GM12801 (cell line): ENCODE measurements at regions not wholly inside any gene's neighbourhood (a gene's known extent, or its start where the extent isn't known, plus 50 kb on each side); places are given as distances from the start of the nearest gene placed in this dataset.

Experiments
- CTCF ChIP-seq: IDR thresholded peaks from one replicate; pipeline ENCODE4 v1.5.1; 2011; ENCODE audit warnings: control low read depth; ENCODE audit not compliant: insufficient read length; ENCODE audit errors: extremely low read depth

GRCh38 chr11:19661827-19662226, 50.8 kb upstream of the NAV2 start:
- no peak for TF ChIP-seq CTCF

- TF ChIP-seq CTCF: no peak
Measured at GRCh38 chr11:19660076-19660475, 52.6 kb upstream of the NAV2 start.

GRCh38 chr11:19659529-19659928, 53.1 kb upstream of the NAV2 start:
- TF ChIP-seq CTCF: no peak

- no peak for TF ChIP-seq CTCF
Measured at GRCh38 chr11:19658344-19658743, 54.3 kb upstream of the NAV2 start.

- TF ChIP-seq CTCF: no peak
Measured at GRCh38 chr11:19656140-19656541, 56.5 kb upstream of the NAV2 start.

GRCh38 chr11:19652623-19653375, 59.8 kb upstream of the NAV2 start:
- TF ChIP-seq CTCF: no peak

GRCh38 chr11:19651653-19652052, 61.0 kb upstream of the NAV2 start:
- no peak for TF ChIP-seq CTCF
